Neural progenitor cell (in vitro differentiated cells): ENCODE measurements at regions not wholly inside any gene's neighbourhood (a gene's known extent, or its start where the extent isn't known, plus 50 kb on each side); places are given as distances from the start of the nearest gene placed in this dataset.

Source experiments
- DNase-seq: peaks from one replicate; pipeline ENCODE4 v3.0.0-alpha.2; 2016; ENCODE audit warnings: low spot score
- H2AFZ ChIP-seq: fragments of 200-600 bp; sonication (generic); replicated peaks from 2 replicates; pipeline ENCODE4 v1.6.1; 2016; ENCODE audit warnings: antibody characterized with exemption
- H3F3A ChIP-seq: fragments of 200-600 bp; sonication (generic); 2 replicates; pipeline ENCODE4 v1.6.1; 2016; ENCODE audit warnings: antibody characterized with exemption, low read depth
- H3K27ac ChIP-seq: fragments of 200-600 bp; sonication (generic); 2 replicates; pipeline ENCODE4 v1.5.1; 2016; ENCODE audit warnings: mild to moderate bottlenecking
- H3K27me3 ChIP-seq: fragments of 200-600 bp; sonication (generic); 2 replicates; pipeline ENCODE4 v1.6.1; 2016; ENCODE audit warnings: mild to moderate bottlenecking, moderate library complexity
- H3K36me3 ChIP-seq: fragments of 200-600 bp; sonication (generic); 2 replicates; pipeline ENCODE4 v1.5.1; 2016
- H3K4me1 ChIP-seq: fragments of 200-600 bp; sonication (generic); 2 replicates; pipeline ENCODE4 v1.6.1; 2016; ENCODE audit warnings: mixed run types
- H3K4me2 ChIP-seq: fragments of 200-600 bp; sonication (generic); 2 replicates; pipeline ENCODE4 v1.6.1; 2016
- H3K4me3 ChIP-seq: fragments of 200-600 bp; sonication (generic); 2 replicates; pipeline ENCODE4 v1.5.1; 2016
- H3K79me2 ChIP-seq: fragments of 200-600 bp; sonication (generic); 2 replicates; pipeline ENCODE4 v1.6.1; 2016; ENCODE audit warnings: low read depth
- H3K9ac ChIP-seq: fragments of 200-600 bp; sonication (generic); 2 replicates; pipeline ENCODE4 v1.6.1; 2016
- H3K9me3 ChIP-seq: fragments of 200-600 bp; sonication (generic); 2 replicates; pipeline ENCODE4 v1.5.1; 2016; ENCODE audit warnings: low read depth
- H4K20me1 ChIP-seq: fragments of 200-600 bp; sonication (generic); 2 replicates; pipeline ENCODE4 v1.6.1; 2016; ENCODE audit warnings: low read depth
- H3K27ac Mint-ChIP-seq: 3 replicates; pipeline ENCODE4 v1.8.0; 2021; ENCODE audit warnings: mixed read lengths
- H3K27me3 Mint-ChIP-seq: 2 replicates; pipeline ENCODE4 v1.8.0; 2022; ENCODE audit warnings: low read depth, mild to moderate bottlenecking, inconsistent platforms, moderate library complexity, mixed read lengths; ENCODE audit not compliant: insufficient read depth
- H3K36me3 Mint-ChIP-seq: 3 replicates; pipeline ENCODE4 v1.8.0; 2021; ENCODE audit warnings: mixed read lengths
- H3K4me1 Mint-ChIP-seq: 3 replicates; pipeline ENCODE4 v1.8.0; 2021; ENCODE audit warnings: mixed read lengths
- H3K4me3 Mint-ChIP-seq: 3 replicates; pipeline ENCODE4 v1.8.0; 2021; ENCODE audit warnings: mild to moderate bottlenecking, moderate library complexity, mixed read lengths
- H3K9me3 Mint-ChIP-seq: 3 replicates; pipeline ENCODE4 v1.8.0; 2020; ENCODE audit warnings: mixed read lengths
- CTCF ChIP-seq: fragments of 200-600 bp; sonication (generic); IDR thresholded peaks from 2 replicates; pipeline ENCODE4 v1.5.1; 2017; ENCODE audit warnings: antibody characterized with exemption, mild to moderate bottlenecking
- EZH2 ChIP-seq: fragments of 200-600 bp; sonication (generic); IDR thresholded peaks from 2 replicates; pipeline ENCODE4 v1.6.1; 2017; ENCODE audit warnings: antibody characterized with exemption, mild to moderate bottlenecking, moderate library complexity
- EZH2phosphoT487 ChIP-seq: fragments of 200-600 bp; sonication (generic); IDR thresholded peaks from 2 replicates; pipeline ENCODE4 v1.6.1; 2017; ENCODE audit warnings: antibody characterized with exemption

GRCh38 chr3:117932441-117932840 lies 1102.2 kb downstream of the IGSF11 start:
- H3K4me1 ChIP-seq = no peaks in the 10 kb centered on the region
- no peak overlapping the region for H3K4me2 ChIP-seq
- Mint-ChIP-seq H3K27me3 (peaks cover 2% of the 10 kb centered on the region), H3K9me3 (no peaks in the 10 kb centered on the region), H3K36me3 (no peaks in the 10 kb centered on the region), H3K4me3 (no peak overlapping the region), H3K27ac (peak overlapping the region; percentile 55), H3K4me1 (no peaks in the 10 kb centered on the region)
- no peaks in the 10 kb centered on the region for H3K9me3 ChIP-seq
- H3K4me3 ChIP-seq = no peak overlapping the region
- no peak overlapping the region for H3K27ac ChIP-seq
- no peaks in the 10 kb centered on the region for H4K20me1 ChIP-seq
- no peaks in the 10 kb centered on the region for H3F3A ChIP-seq
- H3K27me3 ChIP-seq = no peaks in the 10 kb centered on the region
- no peaks in the 10 kb centered on the region for H3K36me3 ChIP-seq
- no peak overlapping the region for H2AFZ ChIP-seq
- no peak overlapping the region for H3K9ac ChIP-seq
- no peaks in the 10 kb centered on the region for H3K79me2 ChIP-seq
- TF ChIP-seq CTCF = no peak
- TF ChIP-seq EZH2 = no peak
- TF ChIP-seq EZH2phosphoT487 = no peak
- DNase-seq = no peak

- Histone ChIP-seq H3K4me3 (no peak overlapping the region), H3K9me3 (no peaks in the 10 kb centered on the region), H3K27me3 (no peaks in the 10 kb centered on the region), H4K20me1 (no peaks in the 10 kb centered on the region), H3K79me2 (no peaks in the 10 kb centered on the region), H3K27ac (no peak overlapping the region), H2AFZ (no peak overlapping the region), H3K36me3 (no peaks in the 10 kb centered on the region), H3K4me1 (no peaks in the 10 kb centered on the region), H3F3A (no peaks in the 10 kb centered on the region), H3K9ac (no peak overlapping the region), H3K4me2 (no peak overlapping the region)
- H3K27me3 Mint-ChIP-seq = peaks cover 2% of the 10 kb centered on the region
- H3K4me3 Mint-ChIP-seq = no peak overlapping the region
- H3K4me1 Mint-ChIP-seq = no peaks in the 10 kb centered on the region
- no peak for TF ChIP-seq EZH2
- no peak for TF ChIP-seq EZH2phosphoT487
- no peak for TF ChIP-seq CTCF
- H3K27ac Mint-ChIP-seq = no peak overlapping the region
- no peaks in the 10 kb centered on the region for H3K9me3 Mint-ChIP-seq
- DNase-seq = no peak
- no peaks in the 10 kb centered on the region for H3K36me3 Mint-ChIP-seq
Observed at GRCh38 chr3:117936159-117936558, 1098.5 kb downstream of the IGSF11 start.

GRCh38 chr3:117938974-117939373 lies 1095.7 kb downstream of the IGSF11 start:
- no peaks in the 10 kb centered on the region for H3K9me3 Mint-ChIP-seq
- Histone ChIP-seq H3K27me3 (no peaks in the 10 kb centered on the region), H2AFZ (no peak overlapping the region), H3K4me3 (no peak overlapping the region), H3K36me3 (no peaks in the 10 kb centered on the region), H3K27ac (no peak overlapping the region), H3K79me2 (no peaks in the 10 kb centered on the region), H3K9ac (no peak overlapping the region), H3F3A (no peaks in the 10 kb centered on the region), H3K4me1 (peaks cover 4% of the 10 kb centered on the region), H3K4me2 (no peak overlapping the region), H3K9me3 (no peaks in the 10 kb centered on the region), H4K20me1 (no peaks in the 10 kb centered on the region)
- H3K4me1 Mint-ChIP-seq = no peaks in the 10 kb centered on the region
- no peak for DNase-seq
- no peak overlapping the region for H3K4me3 Mint-ChIP-seq
- H3K27me3 Mint-ChIP-seq = peaks cover 2% of the 10 kb centered on the region
- H3K36me3 Mint-ChIP-seq = no peaks in the 10 kb centered on the region
- H3K27ac Mint-ChIP-seq = no peak overlapping the region
- no peak for TF ChIP-seq EZH2
- TF ChIP-seq EZH2phosphoT487 = no peak

- no peak for DNase-seq
- H3K4me1 Mint-ChIP-seq = no peaks in the 10 kb centered on the region
Observed at GRCh38 chr3:117939425-117940027, 1095.1 kb downstream of the IGSF11 start.

More at GRCh38 chr3:117939425-117940027, 1095.1 kb downstream of the IGSF11 start:
- H3K27me3 Mint-ChIP-seq = peaks cover 2% of the 10 kb centered on the region
- no peak overlapping the region for H3K4me3 Mint-ChIP-seq
- no peaks in the 10 kb centered on the region for H3K9me3 Mint-ChIP-seq
- no peaks in the 10 kb centered on the region for H3K79me2 ChIP-seq
- H3K27ac ChIP-seq = no peak overlapping the region
- no peaks in the 10 kb centered on the region for H3K9me3 ChIP-seq
- H4K20me1 ChIP-seq = no peaks in the 10 kb centered on the region
- H3K4me2 ChIP-seq = no peak overlapping the region
- no peak for TF ChIP-seq EZH2phosphoT487
- no peak for TF ChIP-seq CTCF
- TF ChIP-seq EZH2 = no peak
- no peak overlapping the region for H3K4me3 ChIP-seq
- no peaks in the 10 kb centered on the region for H3F3A ChIP-seq
- H3K9ac ChIP-seq = no peak overlapping the region
- no peak overlapping the region for H2AFZ ChIP-seq
- peaks cover 10% of the 10 kb centered on the region for H3K4me1 ChIP-seq
- no peaks in the 10 kb centered on the region for H3K36me3 ChIP-seq
- no peak overlapping the region for H3K27ac Mint-ChIP-seq
- no peaks in the 10 kb centered on the region for H3K36me3 Mint-ChIP-seq
- H3K27me3 ChIP-seq = no peaks in the 10 kb centered on the region
